IMR-90 (cell line): ENCODE measurements at regions not wholly inside any gene's neighbourhood (a gene's known extent, or its start where the extent isn't known, plus 50 kb on each side); places are given as distances from the start of the nearest gene placed in this dataset.

Experiments used
- ATAC-seq: fragments of 200-7000 bp; cut with Tn5 transposase; 2 replicates; pipeline ENCODE4 v1.9.1; 2020; ENCODE audit warnings: low read depth, mild to moderate bottlenecking, moderate library complexity
- BruUV-seq: library from RNA; stranded (reverse); fragments of 400-500 nt; replicated peaks from 2 replicates; lab custom pipeline; 2021; lab: Mats Ljungman, UMichigan
- CTCF ChIA-PET: fragments of 300-600 bp; formaldehyde crosslinking; extraction: SDS; loops from one replicate; lab custom pipeline; 2021; ENCODE audit warnings: antibody characterized with exemption; lab: Yijun Ruan, JAX
- POLR2A ChIA-PET: fragments of 300-600 bp; sonication (Branson Sonifier 250); formaldehyde crosslinking; loops from one replicate; lab custom pipeline; 2022; ENCODE audit warnings: antibody characterized with exemption; ENCODE audit not compliant: unreplicated experiment; lab: Charles Lee
- DNase-seq: peaks from one replicate; pipeline ENCODE4 v3.0.0; 2013
- H2AFZ ChIP-seq: replicated peaks from 2 replicates; pipeline ENCODE3; 2013; ENCODE audit warnings: low read length, mild to moderate bottlenecking; ENCODE audit not compliant: poor library complexity
- H2AK5ac ChIP-seq: 2 replicates; pipeline ENCODE4 v1.6.1; 2013; ENCODE audit warnings: low read depth, low read length, inconsistent platforms
- H2AK9ac ChIP-seq: replicated peaks from 2 replicates; pipeline ENCODE3; 2013; ENCODE audit warnings: mild to moderate bottlenecking, low read depth, low read length, moderate library complexity; ENCODE audit not compliant: poor library complexity
- H2BK120ac ChIP-seq: 2 replicates; pipeline ENCODE4 v1.6.1; 2013; ENCODE audit warnings: low read depth, low read length, inconsistent platforms
- H2BK15ac ChIP-seq: 3 replicates; pipeline ENCODE4 v1.6.1; 2013; ENCODE audit warnings: low read depth, low read length, inconsistent platforms
- H2BK20ac ChIP-seq: 2 replicates; pipeline ENCODE4 v1.6.1; 2013; ENCODE audit warnings: low read depth, mild to moderate bottlenecking, inconsistent platforms, low read length, moderate library complexity
- H2BK5ac ChIP-seq: 2 replicates; pipeline ENCODE4 v1.6.1; 2013; ENCODE audit warnings: mild to moderate bottlenecking, low read depth, low read length, inconsistent platforms; ENCODE audit not compliant: poor library complexity, severe bottlenecking
- H3K14ac ChIP-seq: replicated peaks from 2 replicates; pipeline ENCODE4 v1.6.1; 2013; ENCODE audit warnings: low read depth, low read length, inconsistent platforms
- H3K18ac ChIP-seq: 2 replicates; pipeline ENCODE4 v1.6.1; 2013; ENCODE audit warnings: low read depth, low read length, control low read depth
- H3K23ac ChIP-seq: 2 replicates; pipeline ENCODE4 v1.6.1; 2013; ENCODE audit warnings: low read depth, low read length, inconsistent platforms
- H3K27ac ChIP-seq: 2 replicates; pipeline ENCODE4 v1.5.1; 2013; ENCODE audit warnings: mild to moderate bottlenecking, control low read depth, low read length; ENCODE audit not compliant: insufficient read depth
- H3K27me3 ChIP-seq: 2 replicates; pipeline ENCODE4 v1.6.1; 2013; ENCODE audit warnings: low read length; ENCODE audit not compliant: control insufficient read depth, insufficient read depth
- H3K36me3 ChIP-seq: 2 replicates; pipeline ENCODE4 v1.6.1; 2013; ENCODE audit warnings: low read length, mixed read lengths; ENCODE audit not compliant: control insufficient read depth, insufficient read depth
- H3K4ac ChIP-seq: 2 replicates; pipeline ENCODE4 v1.6.1; 2013; ENCODE audit warnings: low read depth, low read length, inconsistent platforms
- H3K4me1 ChIP-seq: 2 replicates; pipeline ENCODE4 v1.6.1; 2013; ENCODE audit warnings: low read length, mixed read lengths; ENCODE audit not compliant: control insufficient read depth, insufficient read depth
- H3K4me2 ChIP-seq: 2 replicates; pipeline ENCODE4 v1.6.1; 2013; ENCODE audit warnings: low read depth, mild to moderate bottlenecking, control low read depth, low read length, moderate library complexity
- H3K4me3 ChIP-seq: 2 replicates; pipeline ENCODE4 v1.5.1; 2013; ENCODE audit warnings: low read depth, mild to moderate bottlenecking, control low read depth, low read length, moderate library complexity; ENCODE audit not compliant: insufficient read depth
- H3K56ac ChIP-seq: 2 replicates; pipeline ENCODE4 v1.6.1; 2013; ENCODE audit warnings: low read length, inconsistent platforms; ENCODE audit not compliant: insufficient read depth; ENCODE audit errors: extremely low read depth
- H3K79me1 ChIP-seq, 2 experiments: 2 replicates each; pipeline ENCODE4 v1.6.1; 2013; ENCODE audit warnings: low read length in 2 of 2, inconsistent platforms in 1 of 2, low read depth in 1 of 2
- H3K9ac ChIP-seq: 2 replicates; pipeline ENCODE4 v1.6.1; 2013; ENCODE audit warnings: low read depth, low read length, control low read depth
- H3K9me1 ChIP-seq: 2 replicates; pipeline ENCODE4 v1.6.1; 2013; ENCODE audit warnings: low read length, inconsistent platforms; ENCODE audit not compliant: insufficient read depth
- H3K9me3 ChIP-seq: 2 replicates; pipeline ENCODE4 v1.6.1; 2013; ENCODE audit warnings: low read length; ENCODE audit not compliant: control insufficient read depth, insufficient read depth
- H4K20me1 ChIP-seq: 2 replicates; pipeline ENCODE4 v1.6.1; 2013; ENCODE audit warnings: low read length, inconsistent platforms; ENCODE audit not compliant: insufficient read depth
- H4K5ac ChIP-seq: 2 replicates; pipeline ENCODE4 v1.6.1; 2013; ENCODE audit warnings: mild to moderate bottlenecking, low read depth, low read length, control low read depth
- H4K8ac ChIP-seq, 2 experiments: 2 replicates each; pipeline ENCODE4 v1.6.1; 2013; ENCODE audit warnings: low read depth in 2 of 2, low read length in 2 of 2, control low read depth in 1 of 2, inconsistent platforms in 1 of 2
- H4K91ac ChIP-seq: 2 replicates; pipeline ENCODE4 v1.6.1; 2013; ENCODE audit warnings: low read depth, low read length, inconsistent platforms; ENCODE audit not compliant: insufficient read depth
- BHLHE40 ChIP-seq: fragments of 150-350 bp; IDR thresholded peaks from 2 replicates; pipeline ENCODE4 v1.6.1; 2016; ENCODE audit warnings: mild to moderate bottlenecking, low read depth, low read length
- CTCF ChIP-seq: conservative IDR thresholded peaks from 2 replicates; pipeline ENCODE4 v1.5.1; 2012; ENCODE audit warnings: mild to moderate bottlenecking, low read depth, low read length, improper control_type of control experiment
- RAD21 ChIP-seq: IDR thresholded peaks from 2 replicates; pipeline ENCODE4 v1.6.1; 2012; ENCODE audit warnings: low read length, improper control_type of control experiment
- RCOR1 ChIP-seq: IDR thresholded peaks from 2 replicates; pipeline ENCODE4 v1.6.1; 2012; ENCODE audit warnings: mild to moderate bottlenecking, low read length, improper control_type of control experiment; ENCODE audit not compliant: insufficient replicate concordance
- SMC3 ChIP-seq: fragments of 150-350 bp; IDR thresholded peaks from 2 replicates; pipeline ENCODE4 v1.6.1; 2016; ENCODE audit warnings: low read depth, mild to moderate bottlenecking, antibody characterized with exemption, low read length, moderate library complexity
- WGBS, 2 experiments: methylation state at CpG; one replicate each; pipeline versions ENCODE4 v1.1.5 to v1.1.7; 2013; ENCODE audit warnings: missing lambda C conversion rate in 2 of 2; ENCODE audit not compliant: insufficient read length in 1 of 2; ENCODE audit errors: extremely low coverage in 2 of 2; 5-methylcytosine and 5-hydroxymethylcytosine counted together
- dilution Hi-C: fragments of 300-500 bp; cut with HindIII; formaldehyde crosslinking; loops from one replicate; pipeline ENCODE4 v1.14.3; 2018; ENCODE audit warnings: low sequenced_read_pairs; ENCODE audit not compliant: unreplicated experiment
- in situ Hi-C: fragments of 300-500 bp; cut with MboI; formaldehyde crosslinking; loops from 3 replicates; pipeline ENCODE4 v1.14.3; 2019; ENCODE audit warnings: low sequenced_read_pairs, inconsistent platforms, mixed read lengths
- intact Hi-C: fragments of 100-400 bp; cut with micrococcal nuclease; formaldehyde crosslinking; loops from 2 replicates; pipeline ENCODE4 v1.10.0; 2022

GRCh38 chr20:56995635-56996075 lies 270.8 kb downstream of the BMP7 start:
- no peak overlapping the region for H4K8ac ChIP-seq
- no TSS peak for BruUV-seq
- H3K79me1 ChIP-seq: no peaks in the 10 kb centered on the region
- H3K14ac ChIP-seq: no peak overlapping the region
- no peak overlapping the region for H3K4ac ChIP-seq
- H3K9me1 ChIP-seq: no peaks in the 10 kb centered on the region
- H2BK15ac ChIP-seq: no peak overlapping the region
- H3K56ac ChIP-seq: no peak overlapping the region
- no peaks in the 10 kb centered on the region; the same call in 1 of the 2 replicates for H3K27me3 ChIP-seq
- ChIA-PET CTCF (no interaction called here), POLR2A (no interaction called here)
- H2AK5ac ChIP-seq: no peak overlapping the region
- in situ Hi-C loops (no loop called here), dilution Hi-C loops (no loop called here), intact Hi-C loops (loop anchor here (1.0 kb wide), 1 partner anchor 445 kb away; no protein-coding TSS in a partner anchor)
- H2AFZ ChIP-seq: peak overlapping the region; percentile 25
- no peak for ATAC-seq
- peaks cover 7% of the 10 kb centered on the region; the same call in 1 of the 2 replicates for H3K9me3 ChIP-seq
- no peak overlapping the region for H3K18ac ChIP-seq
- no peak overlapping the region for H3K4me3 ChIP-seq
- 13% methylated on average over 1 of the region's 12 CpGs; no CpG with 5 or more reads in 1 of the 2 experiments for WGBS, 2 experiments
- no peaks in the 10 kb centered on the region for H3K36me3 ChIP-seq
- no peak overlapping the region for H3K9ac ChIP-seq
- no peak overlapping the region for H3K4me2 ChIP-seq
- H3K4me1 ChIP-seq: no peaks in the 10 kb centered on the region
- peak; percentile 21; the same call in 1 of the 2 replicates for TF ChIP-seq RAD21
- peak; percentile 32; the same call in 1 of the 2 replicates for TF ChIP-seq CTCF
- TF ChIP-seq RCOR1: no peak
- no peak for TF ChIP-seq BHLHE40
- TF ChIP-seq SMC3: peak; percentile 36
- DNase-seq: no peak
- H4K5ac ChIP-seq: no peak overlapping the region
- H4K91ac ChIP-seq: no peak overlapping the region
- no peak overlapping the region for H2BK120ac ChIP-seq
- H3K27ac ChIP-seq: no peak overlapping the region
- no peak overlapping the region for H2AK9ac ChIP-seq
- H2BK20ac ChIP-seq: no peak overlapping the region
- H3K23ac ChIP-seq: no peak overlapping the region
- no peaks in the 10 kb centered on the region for H4K20me1 ChIP-seq
- H2BK5ac ChIP-seq: no peak overlapping the region
